ENCODE measurements at regions not wholly inside any gene's neighbourhood (a gene's known extent, or its start where the extent isn't known, plus 50 kb on each side); places are given as distances from the start of the nearest gene placed in this dataset.

- TF ChIP-seq CTCF (IDR thresholded peaks at IDR 0.05), result no peak
- TF ChIP-seq POLR2A (IDR thresholded peaks at IDR 0.05), result no peak
These were observed 51.8 kb upstream of the APC start for GRCh38 chr5:112685931-112686330.
